C4-2B (cell line): ENCODE measurements at regions not wholly inside any gene's neighbourhood (a gene's known extent, or its start where the extent isn't known, plus 50 kb on each side); places are given as distances from the start of the nearest gene placed in this dataset.

ENCODE experiments used
- CTCF ChIP-seq: fragments of 450-650 bp; conservative IDR thresholded peaks from 2 replicates; pipeline ENCODE4 v1.5.1; 2017; ENCODE audit warnings: mild to moderate bottlenecking
- ZFX ChIP-seq: fragments of 450-650 bp; IDR thresholded peaks from 2 replicates; pipeline ENCODE4 v1.6.1; 2017

DNA sequence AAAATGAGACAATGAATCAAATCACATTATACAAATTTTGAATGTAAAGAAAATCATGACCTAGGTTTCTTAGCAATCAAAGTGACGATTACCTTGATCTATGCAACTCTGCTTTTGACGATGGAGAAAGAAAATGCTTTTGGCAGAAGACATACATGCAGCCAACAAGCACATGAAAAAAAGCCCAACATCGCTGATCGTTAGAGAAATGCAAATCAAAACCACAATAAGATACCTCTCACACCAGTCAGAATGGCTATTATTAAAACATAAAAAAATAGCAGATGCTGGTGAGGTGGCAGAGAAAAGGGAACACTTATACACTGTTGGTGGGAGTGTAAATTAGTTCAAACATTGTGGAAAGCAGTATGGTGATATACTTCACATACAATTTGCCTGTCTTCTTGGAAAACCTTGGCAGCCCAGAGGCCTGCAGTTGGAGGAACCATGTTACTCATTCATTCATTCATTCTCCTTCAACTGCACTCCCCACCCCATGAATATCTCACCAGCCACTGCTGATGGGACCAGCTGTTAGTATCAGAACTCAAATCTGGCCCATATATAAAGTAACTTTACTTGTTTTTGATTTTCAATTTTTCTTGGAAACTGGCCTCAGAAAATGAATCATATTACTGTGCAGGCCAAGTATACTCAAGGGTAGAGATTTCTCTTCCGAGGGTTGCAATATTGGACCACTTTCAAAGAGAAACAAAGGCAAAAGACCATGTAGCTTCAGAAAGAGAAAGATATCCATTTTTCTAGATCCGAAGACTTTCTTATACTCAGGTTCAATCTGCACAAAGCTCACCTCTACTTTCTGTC lies 358.6 kb upstream of the ARHGEF26 start:
- TF ChIP-seq ZFX (no peak), CTCF (no peak)
